ENCODE measurements at regions not wholly inside any gene's neighbourhood (a gene's known extent, or its start where the extent isn't known, plus 50 kb on each side); places are given as distances from the start of the nearest gene placed in this dataset.

DNA sequence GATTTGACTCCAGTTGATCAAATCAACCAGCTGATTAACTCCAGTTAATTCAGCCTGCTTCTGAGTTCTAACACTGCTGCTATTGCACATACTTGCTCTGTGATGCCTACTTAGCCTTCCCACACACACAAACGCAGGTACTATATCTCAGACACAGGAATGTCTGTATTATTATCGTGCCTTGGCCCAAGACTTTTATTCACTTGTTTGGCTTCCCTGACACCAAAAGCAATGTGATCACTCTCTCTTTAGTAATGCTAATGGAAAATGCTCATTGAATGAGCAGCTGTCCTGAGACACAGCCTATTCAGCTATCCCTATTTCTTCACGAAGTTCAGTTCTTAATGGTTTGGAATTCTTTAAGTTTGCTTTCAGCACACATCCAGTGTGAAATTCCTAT is 356.4 kb upstream of the CXorf51A start:
- TF ChIP-seq, protein P1, sequence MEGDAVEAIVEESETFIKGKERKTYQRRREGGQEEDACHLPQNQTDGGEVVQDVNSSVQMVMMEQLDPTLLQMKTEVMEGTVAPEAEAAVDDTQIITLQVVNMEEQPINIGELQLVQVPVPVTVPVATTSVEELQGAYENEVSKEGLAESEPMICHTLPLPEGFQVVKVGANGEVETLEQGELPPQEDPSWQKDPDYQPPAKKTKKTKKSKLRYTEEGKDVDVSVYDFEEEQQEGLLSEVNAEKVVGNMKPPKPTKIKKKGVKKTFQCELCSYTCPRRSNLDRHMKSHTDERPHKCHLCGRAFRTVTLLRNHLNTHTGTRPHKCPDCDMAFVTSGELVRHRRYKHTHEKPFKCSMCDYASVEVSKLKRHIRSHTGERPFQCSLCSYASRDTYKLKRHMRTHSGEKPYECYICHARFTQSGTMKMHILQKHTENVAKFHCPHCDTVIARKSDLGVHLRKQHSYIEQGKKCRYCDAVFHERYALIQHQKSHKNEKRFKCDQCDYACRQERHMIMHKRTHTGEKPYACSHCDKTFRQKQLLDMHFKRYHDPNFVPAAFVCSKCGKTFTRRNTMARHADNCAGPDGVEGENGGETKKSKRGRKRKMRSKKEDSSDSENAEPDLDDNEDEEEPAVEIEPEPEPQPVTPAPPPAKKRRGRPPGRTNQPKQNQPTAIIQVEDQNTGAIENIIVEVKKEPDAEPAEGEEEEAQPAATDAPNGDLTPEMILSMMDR (conservative IDR thresholded peaks at IDR 0.05; ENCODE audit: low read depth in 2 of 2): no peak
- no peak for TF ChIP-seq POLR2AphosphoS5 (IDR thresholded peaks at IDR 0.05; ENCODE audit: low read depth)
- no peak for TF ChIP-seq EZH2phosphoT487 (IDR thresholded peaks at IDR 0.05; ENCODE audit: unreplicated experiment)
- TF ChIP-seq, protein P2, sequence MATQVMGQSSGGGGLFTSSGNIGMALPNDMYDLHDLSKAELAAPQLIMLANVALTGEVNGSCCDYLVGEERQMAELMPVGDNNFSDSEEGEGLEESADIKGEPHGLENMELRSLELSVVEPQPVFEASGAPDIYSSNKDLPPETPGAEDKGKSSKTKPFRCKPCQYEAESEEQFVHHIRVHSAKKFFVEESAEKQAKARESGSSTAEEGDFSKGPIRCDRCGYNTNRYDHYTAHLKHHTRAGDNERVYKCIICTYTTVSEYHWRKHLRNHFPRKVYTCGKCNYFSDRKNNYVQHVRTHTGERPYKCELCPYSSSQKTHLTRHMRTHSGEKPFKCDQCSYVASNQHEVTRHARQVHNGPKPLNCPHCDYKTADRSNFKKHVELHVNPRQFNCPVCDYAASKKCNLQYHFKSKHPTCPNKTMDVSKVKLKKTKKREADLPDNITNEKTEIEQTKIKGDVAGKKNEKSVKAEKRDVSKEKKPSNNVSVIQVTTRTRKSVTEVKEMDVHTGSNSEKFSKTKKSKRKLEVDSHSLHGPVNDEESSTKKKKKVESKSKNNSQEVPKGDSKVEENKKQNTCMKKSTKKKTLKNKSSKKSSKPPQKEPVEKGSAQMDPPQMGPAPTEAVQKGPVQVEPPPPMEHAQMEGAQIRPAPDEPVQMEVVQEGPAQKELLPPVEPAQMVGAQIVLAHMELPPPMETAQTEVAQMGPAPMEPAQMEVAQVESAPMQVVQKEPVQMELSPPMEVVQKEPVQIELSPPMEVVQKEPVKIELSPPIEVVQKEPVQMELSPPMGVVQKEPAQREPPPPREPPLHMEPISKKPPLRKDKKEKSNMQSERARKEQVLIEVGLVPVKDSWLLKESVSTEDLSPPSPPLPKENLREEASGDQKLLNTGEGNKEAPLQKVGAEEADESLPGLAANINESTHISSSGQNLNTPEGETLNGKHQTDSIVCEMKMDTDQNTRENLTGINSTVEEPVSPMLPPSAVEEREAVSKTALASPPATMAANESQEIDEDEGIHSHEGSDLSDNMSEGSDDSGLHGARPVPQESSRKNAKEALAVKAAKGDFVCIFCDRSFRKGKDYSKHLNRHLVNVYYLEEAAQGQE (IDR thresholded peaks at IDR 0.05; ENCODE audit: unreplicated experiment): no peak
- TF ChIP-seq EZH2 (IDR thresholded peaks at IDR 0.05; ENCODE audit: low read depth, unreplicated experiment): no peak
